ENCODE measurements at regions not wholly inside any gene's neighbourhood (a gene's known extent, or its start where the extent isn't known, plus 50 kb on each side); places are given as distances from the start of the nearest gene placed in this dataset.

DNA sequence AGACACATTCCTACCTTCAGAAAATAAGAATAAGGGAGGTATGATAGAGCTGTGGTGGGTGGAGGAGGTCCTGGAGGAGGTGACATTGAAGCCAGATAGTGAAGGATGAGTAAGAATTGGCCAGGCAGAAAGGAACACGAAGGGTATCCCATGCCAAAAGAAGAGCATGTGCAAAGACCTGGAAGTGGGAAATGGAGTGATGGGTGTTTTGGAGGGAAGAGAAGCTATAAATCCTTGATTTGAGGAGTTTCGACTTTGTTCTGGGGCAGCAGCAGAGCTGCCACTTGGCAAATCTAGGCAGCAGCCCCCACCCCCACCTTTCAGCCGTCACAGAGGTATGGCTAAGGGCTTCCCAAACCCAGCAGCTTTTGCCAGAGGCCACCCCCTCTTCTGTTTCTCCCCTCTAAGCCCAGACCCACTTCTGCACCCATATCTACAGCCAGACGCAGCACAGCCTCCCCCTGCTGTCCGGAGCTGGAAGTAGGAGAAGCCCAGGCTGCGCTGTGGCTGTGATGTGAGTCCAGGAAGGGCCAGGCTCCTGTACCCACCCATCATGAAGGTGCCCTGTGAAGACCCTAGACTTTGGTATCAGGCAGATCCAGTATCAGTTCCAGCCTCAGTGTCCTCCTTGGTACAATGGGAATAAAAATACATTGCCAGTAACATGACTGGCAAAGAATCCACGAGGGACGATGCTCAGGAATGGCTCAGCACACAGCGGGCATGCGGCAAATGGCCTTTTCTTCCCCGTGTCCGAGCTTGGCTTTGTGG is 188.7 kb upstream of the LINGO1 start:
- DNase-seq = no peak
- H3K9me3 ChIP-seq (ENCODE audit: control insufficient read depth, low read length) = no peaks in the 10 kb centered on the region
- H3K36me3 ChIP-seq (ENCODE audit: control insufficient read depth, insufficient read depth, low read length) = no peaks in the 10 kb centered on the region
- peaks cover 25% of the 10 kb centered on the region for H3K27me3 ChIP-seq (replicated peaks; ENCODE audit: control insufficient read depth, insufficient read depth, low read length, poor library complexity, severe bottlenecking)
- H3K4me3 ChIP-seq (ENCODE audit: insufficient read depth, low read depth, low read length, poor library complexity, severe bottlenecking) = no peak overlapping the region
- H3K27ac ChIP-seq (ENCODE audit: insufficient read depth, low read length, poor library complexity, severe bottlenecking) = no peak overlapping the region
- H3K4me1 ChIP-seq (ENCODE audit: control insufficient read depth, insufficient read depth, low read length, poor library complexity, severe bottlenecking) = no peaks in the 10 kb centered on the region

- Histone ChIP-seq H3K4me1 (ENCODE audit: control insufficient read depth, insufficient read depth, low read length, poor library complexity, severe bottlenecking) (no peaks in the 10 kb centered on the region), H3K4me3 (ENCODE audit: insufficient read depth, low read depth, low read length, poor library complexity, severe bottlenecking) (no peak overlapping the region), H3K36me3 (ENCODE audit: control insufficient read depth, insufficient read depth, low read length) (no peaks in the 10 kb centered on the region), H3K27me3 (replicated peaks; ENCODE audit: control insufficient read depth, insufficient read depth, low read length, poor library complexity, severe bottlenecking) (peaks cover 25% of the 10 kb centered on the region), H3K27ac (ENCODE audit: insufficient read depth, low read length, poor library complexity, severe bottlenecking) (no peak overlapping the region), H3K9me3 (ENCODE audit: control insufficient read depth, low read length) (no peaks in the 10 kb centered on the region)
- DNase-seq = no peak
Measured at GRCh38 chr15:77819851-77820728, 187.4 kb upstream of the LINGO1 start.

DNA sequence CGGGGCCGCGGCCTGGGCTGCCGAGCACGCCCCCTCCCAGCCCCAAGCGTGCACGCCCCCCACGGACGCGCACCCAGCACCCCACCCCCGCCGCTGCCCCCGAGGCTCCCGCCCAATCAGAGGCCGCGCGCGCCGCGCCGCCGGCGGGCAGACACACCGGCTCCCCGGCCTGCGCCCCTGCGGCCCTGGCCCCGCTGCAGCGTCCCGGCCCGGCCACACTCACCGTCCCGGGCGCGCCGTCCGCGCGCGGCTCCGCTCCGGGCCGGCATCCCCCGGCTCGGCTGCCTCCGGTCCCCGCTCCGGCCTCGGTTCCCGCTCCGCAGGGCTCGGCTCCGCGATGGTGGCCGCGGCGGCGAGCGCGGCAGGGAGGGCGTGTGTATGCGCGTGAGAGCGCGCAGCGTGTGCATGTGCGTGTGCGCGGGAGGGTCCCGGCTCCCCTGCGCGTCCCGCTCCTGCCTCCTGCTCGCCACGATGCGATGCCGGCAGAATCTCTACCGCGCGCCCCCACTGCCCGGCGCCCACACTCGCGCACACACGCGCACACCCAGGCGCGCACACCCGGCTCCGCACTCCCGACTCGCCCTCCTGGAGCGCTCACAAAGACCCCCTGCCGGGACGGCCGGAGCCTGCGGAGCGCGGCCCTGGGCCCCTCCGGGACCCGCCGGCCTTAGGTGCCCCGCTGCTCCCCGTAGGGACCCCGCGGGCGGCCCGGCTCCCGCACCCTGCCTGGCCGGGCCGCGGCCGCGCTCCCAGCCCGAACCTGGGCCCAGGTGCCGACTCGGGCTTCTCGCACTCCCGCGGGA is 186.5 kb upstream of the LINGO1 start:
- no peaks in the 10 kb centered on the region for H3K4me1 ChIP-seq (ENCODE audit: control insufficient read depth, insufficient read depth, low read length, poor library complexity, severe bottlenecking)
- H3K9me3 ChIP-seq (ENCODE audit: control insufficient read depth, low read length) = no peaks in the 10 kb centered on the region
- H3K27me3 ChIP-seq (replicated peaks; ENCODE audit: control insufficient read depth, insufficient read depth, low read length, poor library complexity, severe bottlenecking) = peaks cover 25% of the 10 kb centered on the region
- no peaks in the 10 kb centered on the region for H3K36me3 ChIP-seq (ENCODE audit: control insufficient read depth, insufficient read depth, low read length)
- H3K27ac ChIP-seq (ENCODE audit: insufficient read depth, low read length, poor library complexity, severe bottlenecking) = no peak overlapping the region
- H3K4me3 ChIP-seq (ENCODE audit: insufficient read depth, low read depth, low read length, poor library complexity, severe bottlenecking) = no peak overlapping the region
- no peak for DNase-seq

- Histone ChIP-seq H3K4me3 (ENCODE audit: insufficient read depth, low read depth, low read length, poor library complexity, severe bottlenecking) (no peak overlapping the region), H3K4me1 (ENCODE audit: control insufficient read depth, insufficient read depth, low read length, poor library complexity, severe bottlenecking) (no peaks in the 10 kb centered on the region), H3K9me3 (ENCODE audit: control insufficient read depth, low read length) (no peaks in the 10 kb centered on the region), H3K36me3 (ENCODE audit: control insufficient read depth, insufficient read depth, low read length) (no peaks in the 10 kb centered on the region), H3K27ac (ENCODE audit: insufficient read depth, low read length, poor library complexity, severe bottlenecking) (no peak overlapping the region), H3K27me3 (replicated peaks; ENCODE audit: control insufficient read depth, insufficient read depth, low read length, poor library complexity, severe bottlenecking) (peaks cover 25% of the 10 kb centered on the region)
- no peak for DNase-seq
Measured at GRCh38 chr15:77818484-77819047, 185.9 kb upstream of the LINGO1 start.

- Histone ChIP-seq H3K9me3 (ENCODE audit: control insufficient read depth, low read length) (no peaks in the 10 kb centered on the region), H3K4me3 (ENCODE audit: insufficient read depth, low read depth, low read length, poor library complexity, severe bottlenecking) (no peak overlapping the region), H3K27me3 (replicated peaks; ENCODE audit: control insufficient read depth, insufficient read depth, low read length, poor library complexity, severe bottlenecking) (peaks cover 25% of the 10 kb centered on the region), H3K27ac (ENCODE audit: insufficient read depth, low read length, poor library complexity, severe bottlenecking) (no peak overlapping the region), H3K36me3 (ENCODE audit: control insufficient read depth, insufficient read depth, low read length) (no peaks in the 10 kb centered on the region), H3K4me1 (ENCODE audit: control insufficient read depth, insufficient read depth, low read length, poor library complexity, severe bottlenecking) (no peaks in the 10 kb centered on the region)
- DNase-seq = no peak
Measured at GRCh38 chr15:77817434-77817833, 184.7 kb upstream of the LINGO1 start.

- no peak for DNase-seq
- no peaks in the 10 kb centered on the region for H3K9me3 ChIP-seq (ENCODE audit: control insufficient read depth, low read length)
- no peak overlapping the region for H3K27ac ChIP-seq (ENCODE audit: insufficient read depth, low read length, poor library complexity, severe bottlenecking)
- no peaks in the 10 kb centered on the region for H3K4me1 ChIP-seq (ENCODE audit: control insufficient read depth, insufficient read depth, low read length, poor library complexity, severe bottlenecking)
- H3K27me3 ChIP-seq (replicated peaks; ENCODE audit: control insufficient read depth, insufficient read depth, low read length, poor library complexity, severe bottlenecking) = peaks cover 25% of the 10 kb centered on the region
- no peaks in the 10 kb centered on the region for H3K36me3 ChIP-seq (ENCODE audit: control insufficient read depth, insufficient read depth, low read length)
- H3K4me3 ChIP-seq (ENCODE audit: insufficient read depth, low read depth, low read length, poor library complexity, severe bottlenecking) = no peak overlapping the region
Measured at GRCh38 chr15:77816983-77817382, 184.3 kb upstream of the LINGO1 start.

DNA sequence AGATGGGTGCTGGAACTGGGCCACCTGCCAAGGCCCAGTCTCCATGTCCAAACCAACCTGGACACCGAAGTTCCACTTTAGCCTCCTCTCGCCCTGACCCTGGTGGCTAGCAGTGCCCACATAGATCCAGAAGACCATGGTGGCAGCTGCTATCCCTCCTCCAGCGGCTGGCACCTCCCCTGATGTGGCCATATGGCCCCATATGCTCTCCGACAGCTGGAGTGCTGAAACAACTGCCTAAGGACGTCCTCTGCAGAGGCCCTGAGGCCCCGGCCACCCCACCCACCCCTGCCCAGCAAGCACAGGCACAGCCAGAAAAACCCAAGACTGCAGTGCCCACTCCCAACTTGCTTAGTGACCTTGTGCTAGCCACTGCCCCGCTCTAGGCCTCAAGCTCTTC is 182.3 kb upstream of the LINGO1 start:
- Histone ChIP-seq H3K27me3 (replicated peaks; ENCODE audit: control insufficient read depth, insufficient read depth, low read length, poor library complexity, severe bottlenecking) (peaks cover 10% of the 10 kb centered on the region), H3K9me3 (ENCODE audit: control insufficient read depth, low read length) (no peaks in the 10 kb centered on the region), H3K36me3 (ENCODE audit: control insufficient read depth, insufficient read depth, low read length) (no peaks in the 10 kb centered on the region), H3K4me3 (ENCODE audit: insufficient read depth, low read depth, low read length, poor library complexity, severe bottlenecking) (no peak overlapping the region), H3K4me1 (ENCODE audit: control insufficient read depth, insufficient read depth, low read length, poor library complexity, severe bottlenecking) (no peaks in the 10 kb centered on the region), H3K27ac (ENCODE audit: insufficient read depth, low read length, poor library complexity, severe bottlenecking) (no peak overlapping the region)
- DNase-seq = no peak

GRCh38 chr15:77812664-77813063 is 180.0 kb upstream of the LINGO1 start:
- no peak overlapping the region for H3K4me3 ChIP-seq (ENCODE audit: insufficient read depth, low read depth, low read length, poor library complexity, severe bottlenecking)
- H3K4me1 ChIP-seq (ENCODE audit: control insufficient read depth, insufficient read depth, low read length, poor library complexity, severe bottlenecking) = no peaks in the 10 kb centered on the region
- H3K9me3 ChIP-seq (ENCODE audit: control insufficient read depth, low read length) = no peaks in the 10 kb centered on the region
- no peak overlapping the region for H3K27ac ChIP-seq (ENCODE audit: insufficient read depth, low read length, poor library complexity, severe bottlenecking)
- DNase-seq = no peak
- no peaks in the 10 kb centered on the region for H3K36me3 ChIP-seq (ENCODE audit: control insufficient read depth, insufficient read depth, low read length)
- H3K27me3 ChIP-seq (replicated peaks; ENCODE audit: control insufficient read depth, insufficient read depth, low read length, poor library complexity, severe bottlenecking) = peaks cover 8% of the 10 kb centered on the region

- Histone ChIP-seq H3K27ac (ENCODE audit: insufficient read depth, low read length, poor library complexity, severe bottlenecking) (no peak overlapping the region), H3K9me3 (ENCODE audit: control insufficient read depth, low read length) (no peaks in the 10 kb centered on the region), H3K4me3 (ENCODE audit: insufficient read depth, low read depth, low read length, poor library complexity, severe bottlenecking) (no peak overlapping the region), H3K4me1 (ENCODE audit: control insufficient read depth, insufficient read depth, low read length, poor library complexity, severe bottlenecking) (no peaks in the 10 kb centered on the region), H3K36me3 (ENCODE audit: control insufficient read depth, insufficient read depth, low read length) (no peaks in the 10 kb centered on the region), H3K27me3 (replicated peaks; ENCODE audit: control insufficient read depth, insufficient read depth, low read length, poor library complexity, severe bottlenecking) (no peaks in the 10 kb centered on the region)
- no peak for DNase-seq
Measured at GRCh38 chr15:77811270-77811669, 178.6 kb upstream of the LINGO1 start.
